LNCaP clone FGC (cell line): ENCODE measurements at regions not wholly inside any gene's neighbourhood (a gene's known extent, or its start where the extent isn't known, plus 50 kb on each side); places are given as distances from the start of the nearest gene placed in this dataset.

Experiments
- DNase-seq: peaks from one replicate; pipeline ENCODE4 v3.0.0-alpha.2; 2011; ENCODE audit warnings: low read depth
- H3K4me3 ChIP-seq: 2 replicates; pipeline ENCODE4 v1.5.1; 2011; ENCODE audit warnings: mild to moderate bottlenecking, low read depth, low read length, control low read depth
- CTCF ChIP-seq: IDR thresholded peaks from 2 replicates; pipeline ENCODE4 v1.5.1; 2012; ENCODE audit warnings: mild to moderate bottlenecking; ENCODE audit not compliant: control insufficient read depth, insufficient read depth; ENCODE audit errors: extremely low read depth

GRCh38 chr7:51634025-51634424 lies 317.4 kb upstream of the COBL start:
- DNase-seq: peak; percentile 53
- no peak for TF ChIP-seq CTCF
- H3K4me3 ChIP-seq: no peak overlapping the region

GRCh38 chr7:51633596-51633995 lies 317.0 kb upstream of the COBL start:
- no peak for TF ChIP-seq CTCF
- no peak for DNase-seq
- H3K4me3 ChIP-seq: no peak overlapping the region

- H3K4me3 ChIP-seq: no peak overlapping the region
- TF ChIP-seq CTCF: no peak
- no peak for DNase-seq
Measured at GRCh38 chr7:51633006-51633405, 316.4 kb upstream of the COBL start.

GRCh38 chr7:51630933-51631332 lies 314.3 kb upstream of the COBL start:
- no peak overlapping the region for H3K4me3 ChIP-seq

GRCh38 chr7:51629206-51629605 lies 312.6 kb upstream of the COBL start:
- DNase-seq: no peak
- H3K4me3 ChIP-seq: no peak overlapping the region
- no peak for TF ChIP-seq CTCF

More at GRCh38 chr7:51630933-51631332, 314.3 kb upstream of the COBL start:
- DNase-seq: no peak
- no peak for TF ChIP-seq CTCF

GRCh38 chr7:51621956-51622355 lies 305.3 kb upstream of the COBL start:
- no peak for DNase-seq
- H3K4me3 ChIP-seq: no peak overlapping the region
- no peak for TF ChIP-seq CTCF

- no peak for TF ChIP-seq CTCF
- DNase-seq: no peak
- no peak overlapping the region for H3K4me3 ChIP-seq
Measured at GRCh38 chr7:51620706-51621105, 304.1 kb upstream of the COBL start.
